ENCODE measurements at regions not wholly inside any gene's neighbourhood (a gene's known extent, or its start where the extent isn't known, plus 50 kb on each side); places are given as distances from the start of the nearest gene placed in this dataset.

DNA sequence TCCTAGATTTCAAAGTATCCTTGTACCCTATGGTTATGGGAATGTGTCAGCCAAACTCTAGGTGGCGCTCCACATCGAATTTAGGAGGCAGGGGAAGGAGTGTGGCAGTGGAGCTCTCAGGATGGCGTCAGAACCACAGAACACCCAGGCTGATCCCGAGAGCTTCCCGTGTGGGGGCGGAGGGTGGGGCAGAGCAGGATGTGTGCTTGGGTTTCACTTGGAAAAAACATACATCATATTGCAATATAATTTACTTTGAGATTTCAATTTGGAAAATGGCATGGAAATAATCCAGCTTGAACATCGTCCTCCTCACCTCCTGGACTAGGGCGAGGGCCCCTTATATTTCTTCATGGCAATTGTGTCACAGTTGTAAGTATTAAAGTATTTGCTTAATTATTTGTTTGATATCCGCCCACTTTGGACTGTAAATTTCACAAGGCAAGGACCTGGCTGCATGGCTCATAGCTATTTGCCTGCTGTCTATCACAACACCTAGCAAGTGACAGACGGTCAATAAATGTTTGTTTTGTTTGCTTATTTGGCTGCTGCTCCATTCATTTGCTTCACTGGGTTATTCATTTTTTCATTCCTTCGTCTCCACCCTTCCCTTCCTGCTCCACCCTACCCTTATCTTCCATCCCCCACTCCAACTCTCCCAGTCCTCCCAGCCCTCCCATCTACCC lies 221.5 kb upstream of the HMGA2 start:
- peaks cover 6% of the 10 kb centered on the region for H3K9me3 Mint-ChIP-seq
- peaks cover 38% of the 10 kb centered on the region for H3K4me1 Mint-ChIP-seq
- H3K27me3 Mint-ChIP-seq (ENCODE audit: low read depth, poor library complexity): peaks cover 4% of the 10 kb centered on the region
- DNase-seq: peak; percentile 73
- no peak overlapping the region for H3K4me3 Mint-ChIP-seq
- no peak overlapping the region for H3K27ac Mint-ChIP-seq
- TF ChIP-seq CTCF (IDR thresholded peaks at IDR 0.05): peak; percentile 66
- peaks cover 11% of the 10 kb centered on the region for H3K36me3 Mint-ChIP-seq (ENCODE audit: low read depth)

GRCh38 chr12:65603438-65604351 lies 220.6 kb upstream of the HMGA2 start:
- no peak for DNase-seq
- H3K4me3 Mint-ChIP-seq: no peak overlapping the region
- peaks cover 15% of the 10 kb centered on the region for H3K36me3 Mint-ChIP-seq (ENCODE audit: low read depth)
- peaks cover 4% of the 10 kb centered on the region for H3K27me3 Mint-ChIP-seq (ENCODE audit: low read depth, poor library complexity)
- peaks cover 12% of the 10 kb centered on the region for H3K9me3 Mint-ChIP-seq
- peak overlapping the region; percentile 20 for H3K27ac Mint-ChIP-seq
- no peak for TF ChIP-seq CTCF (IDR thresholded peaks at IDR 0.05)
- H3K4me1 Mint-ChIP-seq: peaks cover 38% of the 10 kb centered on the region

DNA sequence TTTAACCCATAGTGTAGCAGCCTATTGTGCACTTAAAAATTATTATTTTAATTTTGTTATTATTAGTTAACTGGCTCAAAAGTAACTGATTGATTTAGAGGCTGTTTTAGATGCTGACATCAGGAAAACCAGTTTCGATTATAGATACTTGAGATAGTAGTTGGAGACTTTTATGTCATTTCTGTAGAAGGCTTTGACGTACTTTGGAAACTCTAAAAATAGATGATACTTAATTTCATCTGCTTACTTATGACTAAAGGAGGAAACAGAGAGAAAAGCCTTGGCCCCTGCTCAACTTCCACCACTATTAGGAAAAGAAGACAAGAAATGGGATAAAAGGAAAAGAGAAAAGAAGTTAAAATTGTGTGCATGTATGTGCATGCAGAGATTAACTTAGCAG lies 219.3 kb upstream of the HMGA2 start:
- peaks cover 50% of the 10 kb centered on the region for H3K4me1 Mint-ChIP-seq
- H3K9me3 Mint-ChIP-seq: peaks cover 12% of the 10 kb centered on the region
- no peak overlapping the region for H3K27ac Mint-ChIP-seq
- no peak for DNase-seq
- H3K4me3 Mint-ChIP-seq: no peak overlapping the region
- peaks cover 15% of the 10 kb centered on the region for H3K36me3 Mint-ChIP-seq (ENCODE audit: low read depth)
- H3K27me3 Mint-ChIP-seq (ENCODE audit: low read depth, poor library complexity): peaks cover 5% of the 10 kb centered on the region
- no peak for TF ChIP-seq CTCF (IDR thresholded peaks at IDR 0.05)

GRCh38 chr12:65606008-65606766 lies 218.1 kb upstream of the HMGA2 start:
- Mint-ChIP-seq H3K27ac (peak overlapping the region; percentile 33), H3K27me3 (ENCODE audit: low read depth, poor library complexity) (peaks cover 2% of the 10 kb centered on the region), H3K36me3 (ENCODE audit: low read depth) (peaks cover 15% of the 10 kb centered on the region), H3K4me3 (no peak overlapping the region), H3K9me3 (peaks cover 12% of the 10 kb centered on the region), H3K4me1 (peaks cover 52% of the 10 kb centered on the region)
- no peak for DNase-seq
- no peak for TF ChIP-seq CTCF (IDR thresholded peaks at IDR 0.05)

DNA sequence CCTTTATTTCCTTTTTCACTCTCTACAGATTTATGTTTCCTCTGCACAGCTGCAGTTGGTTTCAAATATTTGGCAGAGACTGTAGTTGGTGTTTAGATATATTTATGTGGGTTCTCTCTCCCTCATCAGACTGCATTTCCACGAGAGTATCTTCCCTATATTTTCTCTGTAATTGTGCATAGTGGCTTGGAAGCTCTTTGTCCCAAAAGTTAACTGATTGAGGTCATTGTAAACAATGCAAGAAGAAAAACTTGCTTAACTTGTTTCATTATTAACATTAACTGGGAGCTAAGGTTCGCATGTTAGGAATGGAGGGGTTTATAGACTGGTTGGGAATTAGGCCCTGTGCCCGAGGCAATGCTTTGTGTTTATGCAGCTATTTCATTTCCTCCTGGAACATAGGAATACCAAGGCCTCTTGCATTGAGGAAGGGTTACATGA lies 216.9 kb upstream of the HMGA2 start:
- Mint-ChIP-seq H3K27me3 (ENCODE audit: low read depth, poor library complexity) (peaks cover 5% of the 10 kb centered on the region), H3K4me3 (no peak overlapping the region), H3K9me3 (peaks cover 12% of the 10 kb centered on the region), H3K36me3 (ENCODE audit: low read depth) (peaks cover 15% of the 10 kb centered on the region), H3K27ac (no peak overlapping the region), H3K4me1 (peaks cover 44% of the 10 kb centered on the region)
- TF ChIP-seq CTCF (IDR thresholded peaks at IDR 0.05): no peak
- no peak for DNase-seq

All from nephron progenitor cell (in vitro differentiated cells).